Prostate gland (tissue), 2 donors: ENCODE measurements at regions not wholly inside any gene's neighbourhood (a gene's known extent, or its start where the extent isn't known, plus 50 kb on each side); places are given as distances from the start of the nearest gene placed in this dataset.

ENCODE experiments used
- DNase-seq: peaks from one replicate; pipeline ENCODE4 v3.0.0-alpha.2; 2019; ENCODE audit warnings: low spot score
- H3K27ac ChIP-seq, 2 donors: fragments of 200-600 bp; sonication (generic); 2 replicates each; pipeline ENCODE4 v1.5.1; 2017 to 2019
- H3K27me3 ChIP-seq: fragments of 200-600 bp; sonication (generic); replicated peaks from 2 replicates; pipeline ENCODE4 v1.5.1; 2019; ENCODE audit not compliant: insufficient read depth
- H3K36me3 ChIP-seq, 2 donors: fragments of 200-600 bp; sonication (generic); 1 replicate in 1 of 2; 2 replicates in 1 of 2; pipeline versions ENCODE4 v1.5.1 to v1.8.1; 2017 to 2019
- H3K4me1 ChIP-seq: fragments of 200-600 bp; sonication (generic); replicated peaks from 2 replicates; pipeline ENCODE4 v1.5.1; 2019
- H3K4me3 ChIP-seq, 2 donors: fragments of 200-600 bp; sonication (generic); 2 replicates each; pipeline ENCODE4 v1.5.1; 2017 to 2019
- H3K9me3 ChIP-seq: fragments of 200-600 bp; sonication (generic); 2 replicates; pipeline ENCODE4 v1.5.1; 2017
- POLR2A ChIP-seq: fragments of 450-650 bp; IDR thresholded peaks from one replicate; pipeline ENCODE4 v1.6.1; 2016; ENCODE audit warnings: antibody characterized with exemption, mild to moderate bottlenecking
- POLR2AphosphoS5 ChIP-seq: sonication (generic); formaldehyde crosslinking; IDR thresholded peaks from one replicate; pipeline ENCODE4 v1.6.1; 2017; ENCODE audit warnings: antibody characterized with exemption
- WGBS: methylation state at CpG from one replicate; pipeline ENCODE4 v1.1.5; 2018; 5-methylcytosine and 5-hydroxymethylcytosine counted together
- intact Hi-C: fragments of 100-400 bp; cut with DNase I; formaldehyde crosslinking; loops from one replicate; pipeline ENCODE4 v1.14.2; 2022
- TF ChIP-seq, protein P1 (sequence below), 4 experiments: fragments of 200-600 bp in 2 of 4; fragments of 450-650 bp in 2 of 4; sonication (generic) in 2 of 4; IDR thresholded peaks; 1 replicate in 3 of 4; 2 replicates in 1 of 4; pipeline ENCODE4 v1.5.1; 2016 to 2019; ENCODE audit warnings: antibody characterized with exemption in 4 of 4, mild to moderate bottlenecking in 2 of 4, moderate library complexity in 2 of 4

GRCh38 chr9:81239388-81239787 lies 450.0 kb downstream of the TLE1 start:
- H3K4me3 ChIP-seq, result no peak overlapping the region
- TF ChIP-seq, protein P1, sequence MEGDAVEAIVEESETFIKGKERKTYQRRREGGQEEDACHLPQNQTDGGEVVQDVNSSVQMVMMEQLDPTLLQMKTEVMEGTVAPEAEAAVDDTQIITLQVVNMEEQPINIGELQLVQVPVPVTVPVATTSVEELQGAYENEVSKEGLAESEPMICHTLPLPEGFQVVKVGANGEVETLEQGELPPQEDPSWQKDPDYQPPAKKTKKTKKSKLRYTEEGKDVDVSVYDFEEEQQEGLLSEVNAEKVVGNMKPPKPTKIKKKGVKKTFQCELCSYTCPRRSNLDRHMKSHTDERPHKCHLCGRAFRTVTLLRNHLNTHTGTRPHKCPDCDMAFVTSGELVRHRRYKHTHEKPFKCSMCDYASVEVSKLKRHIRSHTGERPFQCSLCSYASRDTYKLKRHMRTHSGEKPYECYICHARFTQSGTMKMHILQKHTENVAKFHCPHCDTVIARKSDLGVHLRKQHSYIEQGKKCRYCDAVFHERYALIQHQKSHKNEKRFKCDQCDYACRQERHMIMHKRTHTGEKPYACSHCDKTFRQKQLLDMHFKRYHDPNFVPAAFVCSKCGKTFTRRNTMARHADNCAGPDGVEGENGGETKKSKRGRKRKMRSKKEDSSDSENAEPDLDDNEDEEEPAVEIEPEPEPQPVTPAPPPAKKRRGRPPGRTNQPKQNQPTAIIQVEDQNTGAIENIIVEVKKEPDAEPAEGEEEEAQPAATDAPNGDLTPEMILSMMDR (IDR thresholded peaks at IDR 0.05), result no peak
- no peak for TF ChIP-seq POLR2AphosphoS5
- no peak for TF ChIP-seq POLR2A
- no peaks in the 10 kb centered on the region for H3K27me3 ChIP-seq
- H3K9me3 ChIP-seq, result no peaks in the 10 kb centered on the region
- no peaks in the 10 kb centered on the region for H3K4me1 ChIP-seq
- intact Hi-C loops, result no loop called here
- H3K36me3 ChIP-seq, result no peaks in the 10 kb centered on the region
- no peak overlapping the region for H3K27ac ChIP-seq
- DNase-seq, result no peak

GRCh38 chr9:81237565-81238231 lies 451.6 kb downstream of the TLE1 start:
- intact Hi-C loops, result no loop called here
- no peaks in the 10 kb centered on the region for H3K36me3 ChIP-seq
- no peaks in the 10 kb centered on the region for H3K4me1 ChIP-seq
- H3K9me3 ChIP-seq, result no peaks in the 10 kb centered on the region
- WGBS, result 82% methylated on average over 3 of the region's 3 CpGs
- H3K27me3 ChIP-seq, result no peaks in the 10 kb centered on the region
- no peak overlapping the region for H3K27ac ChIP-seq
- no peak for DNase-seq
- no peak for TF ChIP-seq POLR2AphosphoS5
- H3K4me3 ChIP-seq, result no peak overlapping the region

DNA sequence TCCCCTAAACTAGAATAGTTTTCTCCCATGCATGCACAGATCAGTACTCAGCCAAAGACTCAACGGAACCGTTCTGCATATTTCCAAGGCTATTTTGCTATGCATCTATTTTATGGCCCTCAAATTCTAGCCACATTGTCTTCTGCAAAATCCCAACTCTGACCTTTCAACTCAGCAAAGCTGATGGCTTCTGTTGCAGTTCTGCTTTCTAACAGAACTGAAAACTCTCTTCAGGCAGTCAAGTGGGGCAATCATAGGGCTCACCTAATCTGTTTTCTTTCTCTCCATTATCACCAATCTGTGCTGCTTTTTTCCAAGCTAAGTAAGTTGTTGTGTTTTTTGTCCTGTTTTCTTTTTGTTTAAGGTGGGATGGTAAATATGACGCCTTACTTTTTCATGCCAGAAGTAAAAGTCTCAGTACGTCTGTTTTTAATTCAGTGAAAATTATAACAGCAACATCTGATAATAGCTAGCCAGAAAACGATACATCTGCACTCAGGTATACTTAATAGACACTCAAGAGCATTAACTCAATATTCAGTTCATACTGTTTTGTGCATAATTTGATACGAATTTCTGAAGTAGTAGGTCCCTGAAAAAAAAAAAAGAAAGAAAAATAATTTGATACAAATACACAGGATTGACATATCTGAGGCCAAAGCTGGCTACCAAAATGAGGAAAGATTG lies 454.3 kb downstream of the TLE1 start:
- no peaks in the 10 kb centered on the region for H3K27me3 ChIP-seq
- TF ChIP-seq, protein P1 (IDR thresholded peaks at IDR 0.05), result no peak
- TF ChIP-seq POLR2A (no peak), POLR2AphosphoS5 (no peak)
- H3K36me3 ChIP-seq, result no peaks in the 10 kb centered on the region
- no peak overlapping the region for H3K4me3 ChIP-seq
- intact Hi-C loops, result no loop called here
- 91% methylated on average over 6 of the region's 6 CpGs for WGBS
- no peaks in the 10 kb centered on the region for H3K9me3 ChIP-seq
- DNase-seq, result no peak
- H3K4me1 ChIP-seq, result no peaks in the 10 kb centered on the region
- H3K27ac ChIP-seq, result no peak overlapping the region

GRCh38 chr9:81231011-81231410 lies 458.3 kb downstream of the TLE1 start:
- no peaks in the 10 kb centered on the region for H3K9me3 ChIP-seq
- H3K27me3 ChIP-seq, result no peaks in the 10 kb centered on the region
- no peaks in the 10 kb centered on the region for H3K4me1 ChIP-seq
- H3K27ac ChIP-seq, result no peak overlapping the region
- no peak overlapping the region for H3K4me3 ChIP-seq
- no peak for DNase-seq
- intact Hi-C loops, result no loop called here
- no peaks in the 10 kb centered on the region for H3K36me3 ChIP-seq
- TF ChIP-seq POLR2AphosphoS5 (no peak), POLR2A (no peak)
- TF ChIP-seq, protein P1 (IDR thresholded peaks at IDR 0.05), result no peak
- WGBS, result 0% methylated on average over 1 of the region's 1 CpG

GRCh38 chr9:81227507-81228245 lies 461.7 kb downstream of the TLE1 start:
- no peak overlapping the region for H3K4me3 ChIP-seq
- H3K27me3 ChIP-seq, result no peaks in the 10 kb centered on the region
- TF ChIP-seq POLR2A, result no peak
- TF ChIP-seq, protein P1 (IDR thresholded peaks at IDR 0.05), result no peak
- TF ChIP-seq POLR2AphosphoS5, result no peak
- intact Hi-C loops, result no loop called here
- no peak overlapping the region for H3K27ac ChIP-seq
- WGBS, result 88% methylated on average over 6 of the region's 6 CpGs
- no peaks in the 10 kb centered on the region for H3K36me3 ChIP-seq
- H3K9me3 ChIP-seq, result no peaks in the 10 kb centered on the region
- no peak for DNase-seq
- H3K4me1 ChIP-seq, result no peaks in the 10 kb centered on the region
